ENCODE measurements at regions not wholly inside any gene's neighbourhood (a gene's known extent, or its start where the extent isn't known, plus 50 kb on each side); places are given as distances from the start of the nearest gene placed in this dataset.

GRCh38 chr1:228837817-228838716 is 102.8 kb downstream of the RHOU start:
- H3K27ac ChIP-seq (ENCODE audit: low read length): no peak overlapping the region
- H3K4me3 ChIP-seq (ENCODE audit: low read length): no peak overlapping the region
- H4K20me1 ChIP-seq (ENCODE audit: insufficient read depth, low read length): no peaks in the 10 kb centered on the region
- peaks cover 16% of the 10 kb centered on the region for H3K4me1 ChIP-seq (ENCODE audit: low read length)
- H3K4me2 ChIP-seq (ENCODE audit: low read length): no peak overlapping the region
- no peaks in the 10 kb centered on the region for H3K79me2 ChIP-seq (ENCODE audit: low read length)
- no peak for TF ChIP-seq CTCF (IDR thresholded peaks at IDR 0.05; ENCODE audit: low read depth, low read length)
- TF ChIP-seq EZH2phosphoT487 (IDR thresholded peaks at IDR 0.05; ENCODE audit: low read depth): no peak
- H3K36me3 ChIP-seq (replicated peaks; ENCODE audit: low read depth, low read length): peaks cover 4% of the 10 kb centered on the region
- peaks cover 47% of the 10 kb centered on the region for H3K27me3 ChIP-seq (ENCODE audit: low read depth, low read length)
- H2AFZ ChIP-seq (ENCODE audit: low read depth, low read length): no peak overlapping the region
- H3K9ac ChIP-seq (ENCODE audit: low read length): no peak overlapping the region
- peaks cover 4% of the 10 kb centered on the region; the same call in 1 of the 2 replicates for H3K9me3 ChIP-seq (ENCODE audit: insufficient read depth, low read length)

- peaks cover 4% of the 10 kb centered on the region for H3K36me3 ChIP-seq (replicated peaks; ENCODE audit: low read depth, low read length)
- H3K9me3 ChIP-seq (ENCODE audit: insufficient read depth, low read length): peaks cover 4% of the 10 kb centered on the region; the same call in 1 of the 2 replicates
- H3K4me1 ChIP-seq (ENCODE audit: low read length): peaks cover 8% of the 10 kb centered on the region
- no peaks in the 10 kb centered on the region for H3K79me2 ChIP-seq (ENCODE audit: low read length)
- TF ChIP-seq EZH2phosphoT487 (IDR thresholded peaks at IDR 0.05; ENCODE audit: low read depth) (no peak), CTCF (IDR thresholded peaks at IDR 0.05; ENCODE audit: low read depth, low read length) (no peak)
- H3K9ac ChIP-seq (ENCODE audit: low read length): no peak overlapping the region
- H2AFZ ChIP-seq (ENCODE audit: low read depth, low read length): no peak overlapping the region
- peaks cover 39% of the 10 kb centered on the region for H3K27me3 ChIP-seq (ENCODE audit: low read depth, low read length)
- H4K20me1 ChIP-seq (ENCODE audit: insufficient read depth, low read length): no peaks in the 10 kb centered on the region
- H3K27ac ChIP-seq (ENCODE audit: low read length): no peak overlapping the region
- H3K4me2 ChIP-seq (ENCODE audit: low read length): no peak overlapping the region
- H3K4me3 ChIP-seq (ENCODE audit: low read length): no peak overlapping the region
Observed at GRCh38 chr1:228838717-228839500, 103.6 kb downstream of the RHOU start.

GRCh38 chr1:228839656-228840055 is 104.4 kb downstream of the RHOU start:
- H3K9me3 ChIP-seq (ENCODE audit: insufficient read depth, low read length): peaks cover 4% of the 10 kb centered on the region; the same call in 1 of the 2 replicates
- H3K79me2 ChIP-seq (ENCODE audit: low read length): no peaks in the 10 kb centered on the region
- H3K9ac ChIP-seq (ENCODE audit: low read length): no peak overlapping the region
- H3K4me2 ChIP-seq (ENCODE audit: low read length): no peak overlapping the region
- TF ChIP-seq EZH2phosphoT487 (IDR thresholded peaks at IDR 0.05; ENCODE audit: low read depth): no peak
- TF ChIP-seq CTCF (IDR thresholded peaks at IDR 0.05; ENCODE audit: low read depth, low read length): no peak
- peaks cover 32% of the 10 kb centered on the region for H3K27me3 ChIP-seq (ENCODE audit: low read depth, low read length)
- no peak overlapping the region for H2AFZ ChIP-seq (ENCODE audit: low read depth, low read length)
- H3K4me3 ChIP-seq (ENCODE audit: low read length): no peak overlapping the region
- H3K4me1 ChIP-seq (ENCODE audit: low read length): peaks cover under 1% of the 10 kb centered on the region
- H3K27ac ChIP-seq (ENCODE audit: low read length): no peak overlapping the region
- no peaks in the 10 kb centered on the region for H4K20me1 ChIP-seq (ENCODE audit: insufficient read depth, low read length)
- H3K36me3 ChIP-seq (replicated peaks; ENCODE audit: low read depth, low read length): peaks cover 4% of the 10 kb centered on the region

- Histone ChIP-seq H3K27ac (ENCODE audit: low read length) (no peak overlapping the region), H3K27me3 (ENCODE audit: low read depth, low read length) (peaks cover 12% of the 10 kb centered on the region), H3K4me1 (ENCODE audit: low read length) (no peaks in the 10 kb centered on the region), H3K4me2 (ENCODE audit: low read length) (no peak overlapping the region), H2AFZ (ENCODE audit: low read depth, low read length) (no peak overlapping the region), H3K9me3 (ENCODE audit: insufficient read depth, low read length) (peaks cover 4% of the 10 kb centered on the region; the same call in 1 of the 2 replicates), H3K79me2 (ENCODE audit: low read length) (no peaks in the 10 kb centered on the region), H3K9ac (ENCODE audit: low read length) (no peak overlapping the region), H4K20me1 (ENCODE audit: insufficient read depth, low read length) (no peaks in the 10 kb centered on the region), H3K4me3 (ENCODE audit: low read length) (no peak overlapping the region), H3K36me3 (replicated peaks; ENCODE audit: low read depth, low read length) (peaks cover 4% of the 10 kb centered on the region)
- no peak for TF ChIP-seq CTCF (IDR thresholded peaks at IDR 0.05; ENCODE audit: low read depth, low read length)
- TF ChIP-seq EZH2phosphoT487 (IDR thresholded peaks at IDR 0.05; ENCODE audit: low read depth): no peak
Observed at GRCh38 chr1:228841632-228842031, 106.4 kb downstream of the RHOU start.

Measured in OCI-LY3 (cell line).